DND-41 (cell line): ENCODE measurements at regions not wholly inside any gene's neighbourhood (a gene's known extent, or its start where the extent isn't known, plus 50 kb on each side); places are given as distances from the start of the nearest gene placed in this dataset.

ENCODE experiments used
- ATAC-seq: fragments of 200-7000 bp; cut with Tn5 transposase; 3 replicates; pipeline ENCODE4 v1.9.1; 2021; ENCODE audit warnings: low read depth; ENCODE audit not compliant: insufficient read depth
- DNase-seq: peaks from one replicate; pipeline ENCODE4 v3.0.0-alpha.2; 2020
- H2AFZ ChIP-seq: 2 replicates; pipeline ENCODE4 v1.6.0; 2012; ENCODE audit warnings: low read depth, low read length
- H3K27ac ChIP-seq: 2 replicates; pipeline ENCODE4 v1.5.1; 2012; ENCODE audit warnings: low read length, inconsistent platforms
- H3K27me3 ChIP-seq: fragments of 200-600 bp; sonication (generic); 2 replicates; pipeline ENCODE4 v1.6.0; 2012; ENCODE audit warnings: low read length, mild to moderate bottlenecking, inconsistent platforms; ENCODE audit not compliant: insufficient read depth, poor library complexity
- H3K36me3 ChIP-seq: 2 replicates; pipeline ENCODE4 v1.5.1; 2012; ENCODE audit warnings: low read length, inconsistent platforms; ENCODE audit not compliant: insufficient read depth
- H3K4me1 ChIP-seq: 2 replicates; pipeline ENCODE4 v1.5.1; 2012; ENCODE audit warnings: mild to moderate bottlenecking, low read length; ENCODE audit not compliant: insufficient read depth
- H3K4me2 ChIP-seq: 2 replicates; pipeline ENCODE4 v1.6.0; 2012; ENCODE audit warnings: mild to moderate bottlenecking, moderate library complexity, low read length, inconsistent platforms; ENCODE audit not compliant: insufficient read depth
- H3K4me3 ChIP-seq, 2 experiments: fragments of 200-600 bp in 1 of 2; shearing (Covaris generic) in 1 of 2; 2 replicates each; pipeline ENCODE4 v1.5.1; 2012 to 2016; ENCODE audit warnings: inconsistent platforms in 2 of 2, low read length in 2 of 2, mild to moderate bottlenecking in 2 of 2, low read depth in 1 of 2, moderate library complexity in 1 of 2
- H3K79me2 ChIP-seq: 2 replicates; pipeline ENCODE4 v1.6.0; 2012; ENCODE audit warnings: low read length, inconsistent platforms; ENCODE audit not compliant: insufficient read depth
- H3K9ac ChIP-seq: 2 replicates; pipeline ENCODE4 v1.6.0; 2012; ENCODE audit warnings: low read depth, mild to moderate bottlenecking, inconsistent platforms, low read length, moderate library complexity
- H3K9me3 ChIP-seq: 2 replicates; pipeline ENCODE4 v1.5.1; 2012; ENCODE audit warnings: low read length, moderate library complexity, mild to moderate bottlenecking, inconsistent platforms; ENCODE audit not compliant: insufficient read depth, severe bottlenecking
- H4K20me1 ChIP-seq: 2 replicates; pipeline ENCODE4 v1.6.0; 2012; ENCODE audit warnings: low read length; ENCODE audit not compliant: insufficient read depth
- CTCF ChIP-seq: IDR thresholded peaks from 2 replicates; pipeline ENCODE4 v1.5.1; 2012; ENCODE audit warnings: borderline replicate concordance, low read length, moderate library complexity, mild to moderate bottlenecking; ENCODE audit not compliant: poor library complexity, severe bottlenecking; ENCODE audit errors: extremely low read depth
- EZH2 ChIP-seq: IDR thresholded peaks from 3 replicates; pipeline ENCODE4 v1.6.1; 2012; ENCODE audit warnings: borderline replicate concordance, low read depth, mild to moderate bottlenecking, moderate library complexity, low read length, inconsistent platforms; ENCODE audit not compliant: severe bottlenecking

- ATAC-seq, result no peak
- DNase-seq, result no peak
- no peak overlapping the region for H3K9ac ChIP-seq
Measured at GRCh38 chr1:82755191-82755590, 954.5 kb downstream of the ADGRL2 start.

GRCh38 chr1:82752046-82752445, 951.3 kb downstream of the ADGRL2 start:
- H3K9ac ChIP-seq, result no peak overlapping the region
- H3K79me2 ChIP-seq, result no peaks in the 10 kb centered on the region
- H3K27me3 ChIP-seq, result no peaks in the 10 kb centered on the region
- no peak for TF ChIP-seq EZH2
- TF ChIP-seq CTCF, result no peak
- H3K4me2 ChIP-seq, result no peak overlapping the region
- no peaks in the 10 kb centered on the region for H3K36me3 ChIP-seq
- H2AFZ ChIP-seq, result no peak overlapping the region
- H3K27ac ChIP-seq, result no peak overlapping the region
- DNase-seq (no peak), ATAC-seq (no peak)
- no peak overlapping the region for H3K4me3 ChIP-seq
- H3K4me1 ChIP-seq, result no peaks in the 10 kb centered on the region
- H3K9me3 ChIP-seq, result no peaks in the 10 kb centered on the region
- no peaks in the 10 kb centered on the region for H4K20me1 ChIP-seq

More at GRCh38 chr1:82755191-82755590, 954.5 kb downstream of the ADGRL2 start:
- TF ChIP-seq CTCF (no peak), EZH2 (no peak)
- no peak overlapping the region for H3K4me3 ChIP-seq
- H2AFZ ChIP-seq, result no peak overlapping the region
- no peaks in the 10 kb centered on the region for H3K4me1 ChIP-seq
- no peaks in the 10 kb centered on the region for H3K9me3 ChIP-seq
- no peaks in the 10 kb centered on the region for H3K79me2 ChIP-seq
- H3K36me3 ChIP-seq, result no peaks in the 10 kb centered on the region
- no peak overlapping the region for H3K4me2 ChIP-seq
- no peaks in the 10 kb centered on the region for H3K27me3 ChIP-seq
- H4K20me1 ChIP-seq, result no peaks in the 10 kb centered on the region
- no peak overlapping the region for H3K27ac ChIP-seq

GRCh38 chr1:82733645-82734044, 932.9 kb downstream of the ADGRL2 start:
- H3K27me3 ChIP-seq, result no peaks in the 10 kb centered on the region
- H3K9me3 ChIP-seq, result no peaks in the 10 kb centered on the region
- H3K36me3 ChIP-seq, result no peaks in the 10 kb centered on the region
- H3K79me2 ChIP-seq, result no peaks in the 10 kb centered on the region
- H3K4me1 ChIP-seq, result no peaks in the 10 kb centered on the region
- TF ChIP-seq EZH2 (no peak), CTCF (no peak)
- no peak overlapping the region for H3K9ac ChIP-seq
- no peak for ATAC-seq
- no peak overlapping the region for H3K27ac ChIP-seq
- H3K4me3 ChIP-seq, result no peak overlapping the region
- no peak overlapping the region for H2AFZ ChIP-seq
- H3K4me2 ChIP-seq, result no peak overlapping the region
- H4K20me1 ChIP-seq, result no peaks in the 10 kb centered on the region
- peak; percentile 3 for DNase-seq

GRCh38 chr1:82731216-82731615, 930.5 kb downstream of the ADGRL2 start:
- H3K9ac ChIP-seq, result no peak overlapping the region
- H3K27me3 ChIP-seq, result no peaks in the 10 kb centered on the region
- H3K27ac ChIP-seq, result no peak overlapping the region
- H4K20me1 ChIP-seq, result no peaks in the 10 kb centered on the region
- no peaks in the 10 kb centered on the region for H3K79me2 ChIP-seq
- no peak overlapping the region for H3K4me3 ChIP-seq
- no peaks in the 10 kb centered on the region for H3K36me3 ChIP-seq
- H2AFZ ChIP-seq, result no peak overlapping the region
- DNase-seq (no peak), ATAC-seq (no peak)
- TF ChIP-seq CTCF, result no peak
- no peak for TF ChIP-seq EZH2
- H3K4me2 ChIP-seq, result no peak overlapping the region
- H3K9me3 ChIP-seq, result no peaks in the 10 kb centered on the region
- H3K4me1 ChIP-seq, result no peaks in the 10 kb centered on the region
